ENCODE measurements at regions not wholly inside any gene's neighbourhood (a gene's known extent, or its start where the extent isn't known, plus 50 kb on each side); places are given as distances from the start of the nearest gene placed in this dataset.

GRCh38 chr1:221796700-221797099 lies 54.8 kb upstream of the DUSP10 start:
- no peak for DNase-seq

- DNase-seq, result no peak
Observed at GRCh38 chr1:221795380-221795779, 53.5 kb upstream of the DUSP10 start.

DNA sequence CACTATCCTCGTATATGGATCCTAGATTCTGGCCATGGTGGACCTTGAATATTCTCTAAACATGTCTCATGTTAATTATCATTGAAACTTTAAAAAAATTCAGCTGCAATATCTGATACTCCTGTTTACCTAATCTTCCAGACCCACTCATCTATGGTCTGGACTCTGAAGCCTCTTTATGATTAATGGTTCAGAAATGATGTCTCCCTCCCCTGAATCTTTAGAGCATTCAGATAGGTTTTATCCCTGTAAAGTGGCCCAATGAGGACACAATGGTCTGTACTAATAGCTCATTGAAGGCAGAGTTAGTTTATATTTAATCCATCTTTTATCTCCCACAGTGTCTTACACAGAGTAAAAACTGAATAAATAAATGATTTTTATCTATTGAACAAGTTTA lies 53.0 kb upstream of the DUSP10 start:
- no peak for DNase-seq

- DNase-seq, result no peak
Observed at GRCh38 chr1:221794079-221794670, 52.3 kb upstream of the DUSP10 start.

DNA sequence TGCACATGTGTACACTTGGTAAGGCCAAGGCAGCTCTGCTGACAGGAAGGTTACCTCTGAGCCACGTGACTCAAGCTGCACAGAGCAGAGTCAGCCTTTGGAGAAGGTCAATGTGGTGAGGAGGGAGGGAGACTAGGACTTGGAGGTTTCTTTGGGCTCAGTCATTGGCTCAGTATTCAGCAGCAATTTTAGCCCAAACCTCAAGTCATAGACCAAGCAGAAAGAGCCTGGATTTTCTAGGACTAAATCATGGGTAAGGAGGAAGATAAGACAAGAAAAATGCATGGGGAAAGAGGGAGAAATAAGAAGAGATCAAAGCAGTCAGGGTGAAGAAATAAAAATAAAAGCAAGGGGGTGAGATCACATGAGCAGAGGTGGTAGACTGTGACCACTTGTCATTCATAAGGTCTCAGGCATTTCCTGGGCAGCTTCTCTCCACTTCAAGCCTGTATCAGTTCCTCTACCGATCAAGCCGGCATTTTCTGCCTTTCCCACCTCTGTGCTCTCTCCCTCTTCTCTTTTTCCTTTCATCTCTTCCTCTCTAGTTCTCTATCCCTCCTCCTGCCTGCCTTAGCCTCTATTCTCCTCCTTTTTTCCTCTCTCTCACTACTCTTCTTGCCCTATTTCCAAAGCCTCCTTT lies 51.7 kb upstream of the DUSP10 start:
- no peak for DNase-seq

GRCh38 chr1:221791846-221792245 lies 50.0 kb upstream of the DUSP10 start:
- DNase-seq, result no peak

Measured in Kasumi-1 (cell line).